Adrenal gland (tissue), 9 donors: ENCODE measurements at regions not wholly inside any gene's neighbourhood (a gene's known extent, or its start where the extent isn't known, plus 50 kb on each side); places are given as distances from the start of the nearest gene placed in this dataset.

Source experiments
- DNase-seq, 7 donors: peaks; one replicate each; pipeline ENCODE4 v3.0.0-alpha.2; 2019 to 2020
- H3K27ac ChIP-seq, 5 donors: fragments of 200-600 bp; sonication (generic) in 4 of 5; 1 replicate in 3 of 5; 2 replicates in 2 of 5; pipeline versions ENCODE4 v1.5.1 to v1.8.0; 2016 to 2020; ENCODE audit warnings: mild to moderate bottlenecking in 1 of 5
- H3K27me3 ChIP-seq: fragments of 200-600 bp; 2 replicates; pipeline ENCODE4 v1.8.0; 2021
- H3K36me3 ChIP-seq, 2 donors: fragments of 200-600 bp; replicated peaks in 1 of 2; 1 replicate in 1 of 2; 2 replicates in 1 of 2; pipeline versions ENCODE4 v1.5.1 to v1.8.0; 2018 to 2022
- H3K4me1 ChIP-seq, 2 donors: fragments of 200-600 bp; replicated peaks in 1 of 2; 1 replicate in 1 of 2; 2 replicates in 1 of 2; pipeline versions ENCODE4 v1.5.1 to v1.8.0; 2018 to 2021
- H3K4me3 ChIP-seq, 4 donors: fragments of 200-600 bp; sonication (generic) in 3 of 4; one replicate each; pipeline ENCODE4 v1.5.1; 2016 to 2018
- H3K9me3 ChIP-seq, 3 donors: fragments of 200-600 bp; sonication (generic) in 1 of 3; replicated peaks in 1 of 3; 1 replicate in 2 of 3; 2 replicates in 1 of 3; pipeline versions ENCODE4 v1.5.1 to v1.8.0; 2016 to 2021
- POLR2A ChIP-seq, 2 donors: fragments of 450-650 bp; IDR thresholded peaks; one replicate each; pipeline ENCODE4 v1.6.1; 2017; ENCODE audit warnings: antibody characterized with exemption in 2 of 2, mild to moderate bottlenecking in 2 of 2, moderate library complexity in 1 of 2
- WGBS, 4 donors: extraction: QIAGEN DNeasy Blood & Tissue Kit in 2 of 4; methylation state at CpG; one replicate each; pipeline versions ENCODE4 v1.1.5 to v1.1.7; 2013 to 2017; 5-methylcytosine and 5-hydroxymethylcytosine counted together
- intact Hi-C, 2 donors: fragments of 100-400 bp; cut with DNase I; formaldehyde crosslinking; loops; one replicate each; pipeline versions ENCODE4 v1.14.1 to v1.15.0; 2022 to 2023
- TF ChIP-seq, protein P1 (sequence below), 6 experiments: fragments of 450-650 bp in 4 of 6; fragments of 200-600 bp in 2 of 6; sonication (generic) in 1 of 6; IDR thresholded peaks; 1 replicate in 5 of 6; 2 replicates in 1 of 6; pipeline versions ENCODE4 v1.5.1 to v1.8.0; 2016 to 2021; ENCODE audit warnings: antibody characterized with exemption in 6 of 6, mild to moderate bottlenecking in 2 of 6, moderate library complexity in 1 of 6
- donor health status: healthy with polysubstance abuse.
- donor health status: Bipolar disorder and iron deficiency.
- donor health status: DM: yes; HTN: yes; CAD: no.
- donor health status: DM: no; HTN: no; CAD: no.
- donor health status: DM: no; HTN: no; CAD: no.

DNA sequence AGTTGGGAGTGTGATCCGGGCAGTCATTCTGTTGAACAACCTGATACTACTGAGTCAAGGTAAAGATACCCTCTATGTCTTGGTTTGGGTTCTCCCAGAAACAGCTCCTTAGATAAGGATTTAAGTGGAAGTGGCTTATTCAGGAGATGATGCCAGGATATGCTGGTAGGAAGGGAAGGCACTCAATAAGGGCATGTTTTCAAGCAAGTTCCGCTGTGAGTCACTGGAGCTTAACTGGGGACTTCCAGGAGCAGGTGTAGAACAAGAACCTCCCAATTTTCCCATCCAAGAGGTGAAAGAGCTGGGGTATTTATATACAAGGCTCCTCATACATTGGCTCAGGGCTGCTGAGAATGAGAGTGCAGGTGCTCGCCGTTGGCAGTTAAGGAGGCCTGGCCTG is 218.6 kb downstream of the AKAP7 start:
- no peak overlapping the region for H3K4me3 ChIP-seq
- no peak for DNase-seq
- H3K9me3 ChIP-seq = no peaks in the 10 kb centered on the region
- H3K36me3 ChIP-seq = no peaks in the 10 kb centered on the region
- H3K27me3 ChIP-seq = no peaks in the 10 kb centered on the region
- no peaks in the 10 kb centered on the region for H3K4me1 ChIP-seq
- TF ChIP-seq POLR2A (IDR thresholded peaks at IDR 0.05) = no peak
- intact Hi-C loops = no loop called here
- WGBS, 4 donors = 93 to 98% (median 97%) methylated on average over 4 of the region's 4 CpGs
- H3K27ac ChIP-seq = no peak overlapping the region

DNA sequence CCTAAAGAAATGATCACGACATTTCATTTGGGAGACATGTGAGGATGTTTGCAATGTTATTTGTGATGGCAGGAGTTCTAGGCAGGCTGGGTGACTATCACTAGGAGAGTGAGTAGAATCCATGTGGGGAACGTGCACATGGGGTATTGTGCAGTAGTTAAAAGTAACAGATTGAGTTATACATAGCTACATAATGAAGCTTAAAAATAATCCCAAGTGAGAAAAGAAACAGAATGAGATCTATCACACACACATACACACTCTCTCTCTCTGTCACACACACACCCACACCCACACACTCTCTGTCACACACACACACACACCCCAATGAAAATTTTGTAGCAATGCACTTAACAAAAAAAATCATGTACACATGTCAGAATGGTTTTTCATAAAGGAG is 218.7 kb upstream of the ARG1 start:
- no peak for DNase-seq
- Histone ChIP-seq H3K4me1 (no peaks in the 10 kb centered on the region), H3K27ac (no peak overlapping the region), H3K27me3 (no peaks in the 10 kb centered on the region), H3K9me3 (no peaks in the 10 kb centered on the region), H3K4me3 (no peak overlapping the region), H3K36me3 (no peaks in the 10 kb centered on the region)
- 91 to 96% (median 93%) methylated on average over 2 of the region's 2 CpGs for WGBS, 4 donors
- intact Hi-C loops = no loop called here
- TF ChIP-seq POLR2A (IDR thresholded peaks at IDR 0.05) = no peak
- TF ChIP-seq, protein P1, sequence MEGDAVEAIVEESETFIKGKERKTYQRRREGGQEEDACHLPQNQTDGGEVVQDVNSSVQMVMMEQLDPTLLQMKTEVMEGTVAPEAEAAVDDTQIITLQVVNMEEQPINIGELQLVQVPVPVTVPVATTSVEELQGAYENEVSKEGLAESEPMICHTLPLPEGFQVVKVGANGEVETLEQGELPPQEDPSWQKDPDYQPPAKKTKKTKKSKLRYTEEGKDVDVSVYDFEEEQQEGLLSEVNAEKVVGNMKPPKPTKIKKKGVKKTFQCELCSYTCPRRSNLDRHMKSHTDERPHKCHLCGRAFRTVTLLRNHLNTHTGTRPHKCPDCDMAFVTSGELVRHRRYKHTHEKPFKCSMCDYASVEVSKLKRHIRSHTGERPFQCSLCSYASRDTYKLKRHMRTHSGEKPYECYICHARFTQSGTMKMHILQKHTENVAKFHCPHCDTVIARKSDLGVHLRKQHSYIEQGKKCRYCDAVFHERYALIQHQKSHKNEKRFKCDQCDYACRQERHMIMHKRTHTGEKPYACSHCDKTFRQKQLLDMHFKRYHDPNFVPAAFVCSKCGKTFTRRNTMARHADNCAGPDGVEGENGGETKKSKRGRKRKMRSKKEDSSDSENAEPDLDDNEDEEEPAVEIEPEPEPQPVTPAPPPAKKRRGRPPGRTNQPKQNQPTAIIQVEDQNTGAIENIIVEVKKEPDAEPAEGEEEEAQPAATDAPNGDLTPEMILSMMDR (IDR thresholded peaks at IDR 0.05) = no peak

DNA sequence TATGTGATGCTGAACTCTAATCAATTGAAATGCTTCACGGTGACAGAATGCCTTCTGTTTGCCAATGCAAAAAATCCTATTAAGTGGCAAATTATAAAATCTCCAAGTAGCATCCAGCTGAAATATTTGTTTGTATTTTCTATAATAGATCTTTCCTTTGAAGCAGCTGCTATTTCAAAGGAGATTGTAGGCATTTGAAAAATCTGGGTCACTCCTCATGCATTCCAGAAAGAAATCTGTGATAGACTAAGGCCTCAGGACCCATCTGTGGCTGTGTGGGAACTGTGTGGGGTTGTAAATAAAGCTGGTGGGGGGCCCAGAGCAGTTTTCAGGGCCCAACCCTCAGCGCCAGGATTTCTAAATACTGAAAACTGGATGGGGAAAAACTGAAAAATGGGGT is 216.9 kb upstream of the ARG1 start:
- no peak for DNase-seq
- no peaks in the 10 kb centered on the region for H3K9me3 ChIP-seq
- H3K27ac ChIP-seq = no peak overlapping the region
- no peak for TF ChIP-seq POLR2A (IDR thresholded peaks at IDR 0.05)
- TF ChIP-seq, protein P1 (IDR thresholded peaks at IDR 0.05) = no peak
- H3K36me3 ChIP-seq = no peaks in the 10 kb centered on the region
- intact Hi-C loops = no loop called here
- H3K27me3 ChIP-seq = no peaks in the 10 kb centered on the region
- WGBS, 4 donors = 71 to 94% (median 89%) methylated on average over 2 of the region's 2 CpGs
- H3K4me3 ChIP-seq = no peak overlapping the region
- H3K4me1 ChIP-seq = no peaks in the 10 kb centered on the region

DNA sequence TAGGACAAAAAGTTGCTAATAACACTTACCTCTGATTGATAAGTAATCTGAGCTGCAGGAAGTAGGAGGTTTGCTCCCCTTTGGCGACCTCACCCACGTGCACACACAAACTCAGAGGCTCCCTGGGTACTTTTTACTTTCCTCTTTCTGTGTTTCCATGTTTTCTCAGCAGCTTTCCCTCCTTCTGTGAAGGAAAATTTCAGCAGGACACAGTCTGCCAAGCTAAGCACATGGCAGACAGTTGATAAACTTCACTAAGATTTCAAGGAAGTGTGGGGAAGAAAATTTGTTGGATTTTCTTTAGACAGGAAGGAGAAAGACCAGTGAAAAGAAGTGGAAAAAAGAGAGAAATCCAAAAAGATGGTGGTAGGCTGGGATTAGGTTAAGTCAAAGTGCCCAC is 215.5 kb upstream of the ARG1 start:
- Histone ChIP-seq H3K9me3 (no peaks in the 10 kb centered on the region), H3K4me1 (no peaks in the 10 kb centered on the region), H3K27me3 (no peaks in the 10 kb centered on the region), H3K4me3 (no peak overlapping the region), H3K36me3 (no peaks in the 10 kb centered on the region), H3K27ac (no peak overlapping the region)
- DNase-seq = no peak
- intact Hi-C loops = no loop called here
- WGBS, 4 donors = 79 to 92% (median 90%) methylated on average over 2 of the region's 2 CpGs
- TF ChIP-seq POLR2A (IDR thresholded peaks at IDR 0.05) = no peak
- TF ChIP-seq, protein P1 (IDR thresholded peaks at IDR 0.05) = no peak

DNA sequence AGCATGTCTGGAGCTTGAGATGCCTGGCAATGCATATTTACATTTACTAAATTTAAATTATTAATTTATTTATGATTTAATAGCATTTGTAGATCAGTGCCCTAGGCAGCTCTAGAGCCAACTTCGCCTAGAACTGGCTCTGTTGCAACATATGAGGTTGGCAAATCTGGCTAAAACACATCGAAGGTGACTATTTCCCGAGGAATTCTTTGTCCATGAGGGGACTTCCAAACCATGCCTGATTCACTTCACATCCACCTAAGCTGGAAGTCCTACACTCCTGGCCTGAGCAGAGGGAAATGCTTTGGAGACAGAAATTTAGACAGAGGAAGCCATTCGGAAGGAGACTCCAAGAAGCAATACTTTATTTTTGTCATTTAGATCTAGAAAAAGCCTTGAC is 211.0 kb upstream of the ARG1 start:
- no peak for DNase-seq
- Histone ChIP-seq H3K27me3 (no peaks in the 10 kb centered on the region), H3K4me1 (no peaks in the 10 kb centered on the region), H3K9me3 (no peaks in the 10 kb centered on the region), H3K36me3 (no peaks in the 10 kb centered on the region), H3K27ac (no peak overlapping the region), H3K4me3 (no peak overlapping the region)
- TF ChIP-seq, protein P1 (IDR thresholded peaks at IDR 0.05) = no peak
- intact Hi-C loops = no loop called here
- WGBS, 4 donors = 88 to 96% (median 94%) methylated on average over 4 of the region's 4 CpGs
